H1 (cell line): ENCODE measurements at regions not wholly inside any gene's neighbourhood (a gene's known extent, or its start where the extent isn't known, plus 50 kb on each side); places are given as distances from the start of the nearest gene placed in this dataset.

Experiments
- SIRT6 ChIP-seq: IDR thresholded peaks from one replicate; pipeline ENCODE4 v1.7.1; 2012; ENCODE audit warnings: low read length, inconsistent platforms
- TF ChIP-seq, protein P1 (sequence below): fragments of 300-600 bp; sonication (generic); IDR thresholded peaks from 2 replicates; pipeline ENCODE4 v1.7.1; 2012; ENCODE audit warnings: low read length, moderate library complexity, mild to moderate bottlenecking, inconsistent platforms; ENCODE audit not compliant: insufficient replicate concordance

DNA sequence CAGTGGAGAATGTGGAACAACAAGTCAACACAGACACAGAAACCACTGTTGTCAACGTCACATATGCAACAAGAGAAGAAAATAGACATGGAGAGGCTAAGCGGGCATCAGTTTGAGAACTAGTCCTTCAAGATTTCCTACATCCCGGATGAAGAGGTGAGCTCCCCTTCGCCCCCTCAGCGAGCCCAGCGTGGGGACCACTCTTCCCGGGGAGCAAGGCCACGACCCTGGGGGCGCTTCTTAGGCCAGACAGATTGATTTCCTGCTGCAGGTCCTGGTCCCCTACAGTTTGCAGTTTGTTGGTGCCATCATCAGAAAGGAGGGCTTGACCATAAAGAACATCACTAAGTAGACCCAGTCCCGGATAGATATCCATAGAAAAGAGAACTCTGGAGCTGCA is 113.0 kb downstream of the NBPF12 start (continued):
- TF ChIP-seq, protein P1, sequence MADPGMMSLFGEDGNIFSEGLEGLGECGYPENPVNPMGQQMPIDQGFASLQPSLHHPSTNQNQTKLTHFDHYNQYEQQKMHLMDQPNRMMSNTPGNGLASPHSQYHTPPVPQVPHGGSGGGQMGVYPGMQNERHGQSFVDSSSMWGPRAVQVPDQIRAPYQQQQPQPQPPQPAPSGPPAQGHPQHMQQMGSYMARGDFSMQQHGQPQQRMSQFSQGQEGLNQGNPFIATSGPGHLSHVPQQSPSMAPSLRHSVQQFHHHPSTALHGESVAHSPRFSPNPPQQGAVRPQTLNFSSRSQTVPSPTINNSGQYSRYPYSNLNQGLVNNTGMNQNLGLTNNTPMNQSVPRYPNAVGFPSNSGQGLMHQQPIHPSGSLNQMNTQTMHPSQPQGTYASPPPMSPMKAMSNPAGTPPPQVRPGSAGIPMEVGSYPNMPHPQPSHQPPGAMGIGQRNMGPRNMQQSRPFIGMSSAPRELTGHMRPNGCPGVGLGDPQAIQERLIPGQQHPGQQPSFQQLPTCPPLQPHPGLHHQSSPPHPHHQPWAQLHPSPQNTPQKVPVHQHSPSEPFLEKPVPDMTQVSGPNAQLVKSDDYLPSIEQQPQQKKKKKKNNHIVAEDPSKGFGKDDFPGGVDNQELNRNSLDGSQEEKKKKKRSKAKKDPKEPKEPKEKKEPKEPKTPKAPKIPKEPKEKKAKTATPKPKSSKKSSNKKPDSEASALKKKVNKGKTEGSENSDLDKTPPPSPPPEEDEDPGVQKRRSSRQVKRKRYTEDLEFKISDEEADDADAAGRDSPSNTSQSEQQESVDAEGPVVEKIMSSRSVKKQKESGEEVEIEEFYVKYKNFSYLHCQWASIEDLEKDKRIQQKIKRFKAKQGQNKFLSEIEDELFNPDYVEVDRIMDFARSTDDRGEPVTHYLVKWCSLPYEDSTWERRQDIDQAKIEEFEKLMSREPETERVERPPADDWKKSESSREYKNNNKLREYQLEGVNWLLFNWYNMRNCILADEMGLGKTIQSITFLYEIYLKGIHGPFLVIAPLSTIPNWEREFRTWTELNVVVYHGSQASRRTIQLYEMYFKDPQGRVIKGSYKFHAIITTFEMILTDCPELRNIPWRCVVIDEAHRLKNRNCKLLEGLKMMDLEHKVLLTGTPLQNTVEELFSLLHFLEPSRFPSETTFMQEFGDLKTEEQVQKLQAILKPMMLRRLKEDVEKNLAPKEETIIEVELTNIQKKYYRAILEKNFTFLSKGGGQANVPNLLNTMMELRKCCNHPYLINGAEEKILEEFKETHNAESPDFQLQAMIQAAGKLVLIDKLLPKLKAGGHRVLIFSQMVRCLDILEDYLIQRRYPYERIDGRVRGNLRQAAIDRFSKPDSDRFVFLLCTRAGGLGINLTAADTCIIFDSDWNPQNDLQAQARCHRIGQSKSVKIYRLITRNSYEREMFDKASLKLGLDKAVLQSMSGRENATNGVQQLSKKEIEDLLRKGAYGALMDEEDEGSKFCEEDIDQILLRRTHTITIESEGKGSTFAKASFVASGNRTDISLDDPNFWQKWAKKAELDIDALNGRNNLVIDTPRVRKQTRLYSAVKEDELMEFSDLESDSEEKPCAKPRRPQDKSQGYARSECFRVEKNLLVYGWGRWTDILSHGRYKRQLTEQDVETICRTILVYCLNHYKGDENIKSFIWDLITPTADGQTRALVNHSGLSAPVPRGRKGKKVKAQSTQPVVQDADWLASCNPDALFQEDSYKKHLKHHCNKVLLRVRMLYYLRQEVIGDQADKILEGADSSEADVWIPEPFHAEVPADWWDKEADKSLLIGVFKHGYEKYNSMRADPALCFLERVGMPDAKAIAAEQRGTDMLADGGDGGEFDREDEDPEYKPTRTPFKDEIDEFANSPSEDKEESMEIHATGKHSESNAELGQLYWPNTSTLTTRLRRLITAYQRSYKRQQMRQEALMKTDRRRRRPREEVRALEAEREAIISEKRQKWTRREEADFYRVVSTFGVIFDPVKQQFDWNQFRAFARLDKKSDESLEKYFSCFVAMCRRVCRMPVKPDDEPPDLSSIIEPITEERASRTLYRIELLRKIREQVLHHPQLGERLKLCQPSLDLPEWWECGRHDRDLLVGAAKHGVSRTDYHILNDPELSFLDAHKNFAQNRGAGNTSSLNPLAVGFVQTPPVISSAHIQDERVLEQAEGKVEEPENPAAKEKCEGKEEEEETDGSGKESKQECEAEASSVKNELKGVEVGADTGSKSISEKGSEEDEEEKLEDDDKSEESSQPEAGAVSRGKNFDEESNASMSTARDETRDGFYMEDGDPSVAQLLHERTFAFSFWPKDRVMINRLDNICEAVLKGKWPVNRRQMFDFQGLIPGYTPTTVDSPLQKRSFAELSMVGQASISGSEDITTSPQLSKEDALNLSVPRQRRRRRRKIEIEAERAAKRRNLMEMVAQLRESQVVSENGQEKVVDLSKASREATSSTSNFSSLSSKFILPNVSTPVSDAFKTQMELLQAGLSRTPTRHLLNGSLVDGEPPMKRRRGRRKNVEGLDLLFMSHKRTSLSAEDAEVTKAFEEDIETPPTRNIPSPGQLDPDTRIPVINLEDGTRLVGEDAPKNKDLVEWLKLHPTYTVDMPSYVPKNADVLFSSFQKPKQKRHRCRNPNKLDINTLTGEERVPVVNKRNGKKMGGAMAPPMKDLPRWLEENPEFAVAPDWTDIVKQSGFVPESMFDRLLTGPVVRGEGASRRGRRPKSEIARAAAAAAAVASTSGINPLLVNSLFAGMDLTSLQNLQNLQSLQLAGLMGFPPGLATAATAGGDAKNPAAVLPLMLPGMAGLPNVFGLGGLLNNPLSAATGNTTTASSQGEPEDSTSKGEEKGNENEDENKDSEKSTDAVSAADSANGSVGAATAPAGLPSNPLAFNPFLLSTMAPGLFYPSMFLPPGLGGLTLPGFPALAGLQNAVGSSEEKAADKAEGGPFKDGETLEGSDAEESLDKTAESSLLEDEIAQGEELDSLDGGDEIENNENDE: no peak
- TF ChIP-seq SIRT6: no peak
